Liver (tissue), 8 donors: ENCODE measurements at regions not wholly inside any gene's neighbourhood (a gene's known extent, or its start where the extent isn't known, plus 50 kb on each side); places are given as distances from the start of the nearest gene placed in this dataset.

Experiments
- DNase-seq: peaks from one replicate; pipeline ENCODE4 v3.0.0-alpha.2; 2017; ENCODE audit warnings: low spot score
- H3K27ac ChIP-seq, 2 donors: one replicate each; pipeline ENCODE4 v1.7.0; 2013; ENCODE audit warnings: inconsistent platforms in 2 of 2, low read length in 2 of 2, control low read depth in 1 of 2, low read depth in 1 of 2, mild to moderate bottlenecking in 1 of 2
- H3K27me3 ChIP-seq, 4 donors: one replicate each; pipeline versions ENCODE4 v1.6.1 to v1.7.0; 2013; ENCODE audit warnings: low read length in 3 of 4, inconsistent platforms in 1 of 4, mild to moderate bottlenecking in 1 of 4, moderate library complexity in 1 of 4; ENCODE audit not compliant: control insufficient read depth in 4 of 4, insufficient read depth in 4 of 4
- H3K36me3 ChIP-seq, 4 donors: one replicate each; pipeline versions ENCODE4 v1.6.1 to v1.7.0; 2013; ENCODE audit warnings: low read length in 3 of 4, mild to moderate bottlenecking in 3 of 4, low read depth in 1 of 4, moderate library complexity in 1 of 4; ENCODE audit not compliant: control insufficient read depth in 4 of 4, insufficient read depth in 3 of 4
- H3K4me1 ChIP-seq, 4 donors: one replicate each; pipeline versions ENCODE4 v1.6.1 to v1.7.0; 2013; ENCODE audit warnings: low read length in 3 of 4, mild to moderate bottlenecking in 3 of 4, moderate library complexity in 1 of 4; ENCODE audit not compliant: control insufficient read depth in 4 of 4, insufficient read depth in 4 of 4
- H3K4me3 ChIP-seq, 3 donors: one replicate each; pipeline versions ENCODE4 v1.6.1 to v1.7.0; 2013; ENCODE audit warnings: low read length in 3 of 3, control low read depth in 1 of 3, low read depth in 1 of 3, mild to moderate bottlenecking in 1 of 3
- H3K9ac ChIP-seq, 2 donors: one replicate each; pipeline ENCODE4 v1.7.0; 2013; ENCODE audit warnings: low read length in 2 of 2, mild to moderate bottlenecking in 2 of 2, moderate library complexity in 2 of 2, control low read depth in 1 of 2, low read depth in 1 of 2
- H3K9me3 ChIP-seq, 4 donors: one replicate each; pipeline versions ENCODE4 v1.6.1 to v1.7.0; 2013; ENCODE audit warnings: low read length in 3 of 4; ENCODE audit not compliant: control insufficient read depth in 4 of 4
- ATF3 ChIP-seq: IDR thresholded peaks from 2 replicates; pipeline ENCODE4 v1.6.1; 2016; ENCODE audit warnings: antibody characterized with exemption
- CTCF ChIP-seq: fragments of 150-350 bp; IDR thresholded peaks from 2 replicates; pipeline ENCODE4 v1.5.1; 2017; ENCODE audit warnings: improper control_type of control experiment, low read depth, low read length; ENCODE audit not compliant: missing input control
- EGR1 ChIP-seq, 2 donors: IDR thresholded peaks; 2 replicates each; pipeline ENCODE4 v1.6.1; 2016 to 2018; ENCODE audit warnings: antibody characterized with exemption in 2 of 2, low read depth in 2 of 2
- FOXA1 ChIP-seq: IDR thresholded peaks from 2 replicates; pipeline ENCODE4 v1.6.1; 2016; ENCODE audit warnings: antibody characterized with exemption
- FOXA2 ChIP-seq: IDR thresholded peaks from 2 replicates; pipeline ENCODE4 v1.6.1; 2016; ENCODE audit warnings: antibody characterized with exemption
- GABPA ChIP-seq, 2 donors: IDR thresholded peaks in 1 of 2; conservative IDR thresholded peaks in 1 of 2; 2 replicates each; pipeline ENCODE4 v1.6.1; 2016; ENCODE audit warnings: antibody characterized with exemption in 2 of 2, mild to moderate bottlenecking in 1 of 2, moderate library complexity in 1 of 2
- HNF4A ChIP-seq, 2 donors: conservative IDR thresholded peaks; 2 replicates each; pipeline ENCODE4 v1.6.1; 2016; ENCODE audit warnings: antibody characterized with exemption in 2 of 2, mild to moderate bottlenecking in 2 of 2
- JUND ChIP-seq, 2 donors: IDR thresholded peaks; 2 replicates each; pipeline ENCODE4 v1.6.1; 2016; ENCODE audit warnings: antibody characterized with exemption in 2 of 2
- MAX ChIP-seq: IDR thresholded peaks from 2 replicates; pipeline ENCODE4 v1.6.1; 2016; ENCODE audit warnings: antibody characterized with exemption
- NR2F2 ChIP-seq: IDR thresholded peaks from 2 replicates; pipeline ENCODE4 v1.6.1; 2016; ENCODE audit warnings: antibody characterized with exemption
- RAD21 ChIP-seq, 2 donors: IDR thresholded peaks; 2 replicates each; pipeline ENCODE4 v1.6.1; 2016; ENCODE audit warnings: antibody characterized with exemption in 2 of 2, mild to moderate bottlenecking in 2 of 2
- REST ChIP-seq: IDR thresholded peaks from 2 replicates; pipeline ENCODE4 v1.6.1; 2016; ENCODE audit warnings: antibody characterized with exemption, mild to moderate bottlenecking
- RXRA ChIP-seq, 2 donors: IDR thresholded peaks; 2 replicates each; pipeline ENCODE4 v1.6.1; 2017 to 2018; ENCODE audit warnings: antibody characterized with exemption in 2 of 2, mild to moderate bottlenecking in 1 of 2
- SP1 ChIP-seq: IDR thresholded peaks from 2 replicates; pipeline ENCODE4 v1.6.1; 2018; ENCODE audit warnings: antibody characterized with exemption, mild to moderate bottlenecking
- YY1 ChIP-seq: IDR thresholded peaks from 2 replicates; pipeline ENCODE4 v1.6.1; 2016; ENCODE audit warnings: antibody characterized with exemption, mild to moderate bottlenecking
- ZBTB33 ChIP-seq: IDR thresholded peaks from 2 replicates; pipeline ENCODE4 v1.6.1; 2016; ENCODE audit warnings: antibody characterized with exemption
- WGBS: extraction: QIAGEN DNeasy Blood & Tissue Kit; methylation state at CpG from one replicate; pipeline ENCODE4 v1.1.7; 2013; 5-methylcytosine and 5-hydroxymethylcytosine counted together
- donor health status: healthy.
- donor health status: healthy.
- donor health status: healthy.
- donor health status: healthy.
- donor health status: healthy.

GRCh38 chr17:49907279-49907678 lies 59.4 kb upstream of the TAC4 start:
- no peak for DNase-seq
- no peak overlapping the region for H3K9ac ChIP-seq
- no peaks in the 10 kb centered on the region for H3K9me3 ChIP-seq
- peaks cover 4 to 29% (median 18%) of the 10 kb centered on the region in 4 donors for H3K27me3 ChIP-seq
- WGBS: 41% methylated on average over 8 of the region's 8 CpGs
- TF ChIP-seq MAX: no peak
- no peak for TF ChIP-seq RAD21 (IDR thresholded peaks at IDR 0.05)
- TF ChIP-seq FOXA1: no peak
- TF ChIP-seq NR2F2: no peak
- TF ChIP-seq YY1: no peak
- TF ChIP-seq GABPA (IDR thresholded peaks at IDR 0.05 in 1 of 2, conservative IDR thresholded peaks at IDR 0.05 in 1 of 2): no peak
- no peak for TF ChIP-seq RXRA (IDR thresholded peaks at IDR 0.05)
- no peak for TF ChIP-seq SP1
- no peak for TF ChIP-seq EGR1 (IDR thresholded peaks at IDR 0.05; ENCODE audit: low read depth in 2 of 2)
- TF ChIP-seq REST: no peak
- no peak for TF ChIP-seq ZBTB33
- no peak for TF ChIP-seq JUND (IDR thresholded peaks at IDR 0.05)
- no peak overlapping the region for H3K4me3 ChIP-seq
- H3K4me1 ChIP-seq: peaks cover 0 to 5% (median 0%) of the 10 kb centered on the region in 4 donors
- no peaks in the 10 kb centered on the region for H3K36me3 ChIP-seq
- H3K27ac ChIP-seq: no peak overlapping the region

GRCh38 chr17:49908782-49909714 lies 59.9 kb upstream of the DLX4 start:
- no peak for TF ChIP-seq SP1
- no peak for TF ChIP-seq FOXA1
- TF ChIP-seq YY1: no peak
- TF ChIP-seq ATF3: no peak
- no peak for TF ChIP-seq JUND (IDR thresholded peaks at IDR 0.05)
- no peak for TF ChIP-seq CTCF
- TF ChIP-seq MAX: no peak
- no peak for TF ChIP-seq RXRA (IDR thresholded peaks at IDR 0.05)
- no peak for TF ChIP-seq EGR1 (IDR thresholded peaks at IDR 0.05; ENCODE audit: low read depth in 2 of 2)
- no peak for TF ChIP-seq ZBTB33
- no peak for TF ChIP-seq GABPA (IDR thresholded peaks at IDR 0.05 in 1 of 2, conservative IDR thresholded peaks at IDR 0.05 in 1 of 2)
- no peak for TF ChIP-seq RAD21 (IDR thresholded peaks at IDR 0.05)
- no peak for TF ChIP-seq FOXA2
- no peak for TF ChIP-seq HNF4A (conservative IDR thresholded peaks at IDR 0.05)
- Histone ChIP-seq H3K27me3 (peaks cover 4 to 24% (median 11%) of the 10 kb centered on the region in 4 donors), H3K9me3 (no peaks in the 10 kb centered on the region), H3K4me3 (no peak overlapping the region), H3K4me1 (peaks cover 0 to 5% (median 0%) of the 10 kb centered on the region in 4 donors), H3K36me3 (no peaks in the 10 kb centered on the region), H3K27ac (no peak overlapping the region), H3K9ac (no peak overlapping the region)
- 36% methylated on average over 23 of the region's 23 CpGs for WGBS
- DNase-seq: no peak
